CD4-positive, alpha-beta T cell treated with Interleukin-21 for 1 hour (primary cell): ENCODE measurements at regions not wholly inside any gene's neighbourhood (a gene's known extent, or its start where the extent isn't known, plus 50 kb on each side); places are given as distances from the start of the nearest gene placed in this dataset.
A peak's percentile ranks its signal among the peaks of the same experiment; 100 is the strongest.
"Not testable (repeated sequence)": the region's sequence is repeated elsewhere in the genome, so short reads cannot be mapped to it uniquely, and the experiment has no call there.

Experiments used
- DNase-seq: peaks from one replicate; pipeline ENCODE4 v3.0.0-alpha.2; 2020

DNA sequence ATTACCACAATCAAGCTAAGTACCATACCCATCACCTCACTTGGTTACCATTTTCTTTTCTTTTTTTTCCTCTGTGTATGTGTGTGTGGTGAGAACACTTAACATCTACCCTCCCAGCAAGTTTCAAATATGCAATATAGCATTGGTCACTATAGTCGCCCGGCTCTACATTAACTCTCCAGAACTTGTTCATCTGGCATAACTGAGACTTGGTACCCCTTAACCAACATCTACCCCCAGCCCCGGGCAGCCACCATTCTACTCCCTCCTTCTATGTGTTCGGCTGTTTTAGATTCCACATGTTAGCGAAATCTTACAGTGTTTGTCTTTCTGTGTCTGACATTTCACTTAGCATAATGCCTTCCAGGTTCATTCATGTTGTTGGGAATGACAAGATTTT, 89.0 kb upstream of the TOP1 start:
- no peak for DNase-seq

DNA sequence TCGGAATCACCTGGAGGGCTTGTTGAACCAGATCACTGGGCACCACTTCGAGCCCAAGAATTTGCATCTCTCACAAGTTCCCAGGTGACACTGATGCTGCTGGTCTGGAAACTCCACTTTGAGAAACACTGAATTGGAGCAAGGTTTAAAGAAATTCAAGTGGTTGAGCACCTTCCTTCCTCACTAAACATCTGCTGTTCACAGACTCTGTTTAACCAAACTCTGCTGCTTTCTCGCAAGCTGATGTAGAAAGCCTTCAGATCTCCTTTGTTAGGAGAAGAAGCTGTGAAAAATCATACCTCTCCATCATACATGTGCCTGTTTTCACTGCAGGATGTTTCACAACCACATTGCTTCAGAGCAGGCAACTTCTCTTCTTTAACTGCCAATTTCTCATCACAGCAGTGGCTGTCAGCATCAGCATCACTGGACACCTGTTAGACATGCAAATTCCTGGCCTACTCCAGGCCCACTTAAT, 87.5 kb upstream of the TOP1 start:
- no peak for DNase-seq

DNA sequence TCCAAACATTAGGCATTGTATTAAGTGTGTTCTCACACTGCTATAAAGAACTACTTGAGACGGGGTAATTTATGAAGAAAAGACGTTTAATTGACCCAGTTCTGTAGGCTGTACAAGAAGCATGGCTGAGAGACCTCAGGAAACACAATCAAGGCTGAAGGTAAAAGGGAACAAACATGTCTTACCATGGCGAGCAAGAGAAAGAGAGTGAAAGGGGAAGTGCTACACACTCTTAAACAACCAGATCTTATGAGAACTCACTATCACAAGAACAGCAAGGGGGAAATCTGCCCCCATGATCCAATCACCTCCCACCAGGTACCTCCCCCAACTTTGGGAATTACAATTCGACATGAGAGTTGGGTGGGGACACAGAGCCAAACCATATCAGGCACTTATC, 86.6 kb upstream of the TOP1 start:
- DNase-seq: no peak

DNA sequence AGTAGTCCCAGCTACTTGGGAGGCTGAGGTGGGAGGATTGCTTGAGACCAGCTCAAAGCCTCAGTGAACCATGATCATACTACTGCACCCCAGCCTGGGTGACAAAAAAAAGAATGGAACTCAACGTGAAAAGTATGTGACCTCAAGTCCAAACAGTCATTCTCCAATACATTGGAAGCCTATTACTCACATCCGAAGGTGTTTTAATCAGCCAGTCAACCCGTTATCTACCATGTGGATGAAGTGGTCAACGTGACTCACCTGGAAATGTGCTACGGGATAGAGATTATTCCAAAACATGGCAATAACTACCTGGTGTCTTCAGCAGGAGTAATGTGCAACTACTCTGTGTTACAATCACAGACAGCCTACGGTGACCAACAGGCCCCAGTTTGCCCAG, 85.8 kb upstream of the TOP1 start:
- no peak for DNase-seq

DNA sequence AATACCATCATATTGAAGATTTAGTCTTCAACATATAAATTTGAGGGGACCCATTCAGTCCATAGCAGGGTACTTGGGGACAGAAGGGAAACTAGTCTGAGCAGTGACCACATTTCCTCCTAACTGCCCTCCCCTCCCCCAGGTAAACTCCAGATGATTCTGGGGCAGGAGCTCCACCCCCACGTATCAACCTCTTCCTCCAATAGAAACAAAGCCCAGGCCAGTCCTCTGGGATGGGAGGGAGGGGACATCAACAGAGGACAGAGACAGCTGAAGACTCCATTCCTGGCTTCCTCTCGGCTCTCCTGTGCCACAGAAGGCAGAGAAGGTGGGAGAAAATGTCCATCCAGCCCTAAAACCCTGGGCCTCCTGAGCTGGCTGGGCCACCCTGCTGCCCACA, 85.0 kb upstream of the TOP1 start:
- DNase-seq: no peak

DNA sequence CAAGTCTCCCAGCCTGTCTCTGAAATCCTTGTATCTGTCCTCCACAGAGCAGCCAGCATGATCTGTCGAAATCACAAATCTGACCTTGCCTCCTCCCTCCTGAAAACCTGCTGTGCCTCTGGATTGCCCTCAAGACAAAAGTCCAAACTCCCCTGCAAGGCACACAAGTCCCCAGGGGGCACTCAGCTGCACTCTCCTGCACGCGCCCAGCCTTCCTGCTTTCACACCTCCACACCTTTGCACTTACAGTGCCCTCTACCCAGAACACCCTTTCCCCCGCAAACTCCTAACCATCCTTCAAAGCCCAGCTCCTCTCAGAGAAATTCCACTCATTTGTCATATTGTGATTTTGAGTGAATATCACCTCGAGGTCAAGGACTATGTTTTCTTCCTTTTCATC, 83.4 kb upstream of the TOP1 start:
- DNase-seq: no peak

DNA sequence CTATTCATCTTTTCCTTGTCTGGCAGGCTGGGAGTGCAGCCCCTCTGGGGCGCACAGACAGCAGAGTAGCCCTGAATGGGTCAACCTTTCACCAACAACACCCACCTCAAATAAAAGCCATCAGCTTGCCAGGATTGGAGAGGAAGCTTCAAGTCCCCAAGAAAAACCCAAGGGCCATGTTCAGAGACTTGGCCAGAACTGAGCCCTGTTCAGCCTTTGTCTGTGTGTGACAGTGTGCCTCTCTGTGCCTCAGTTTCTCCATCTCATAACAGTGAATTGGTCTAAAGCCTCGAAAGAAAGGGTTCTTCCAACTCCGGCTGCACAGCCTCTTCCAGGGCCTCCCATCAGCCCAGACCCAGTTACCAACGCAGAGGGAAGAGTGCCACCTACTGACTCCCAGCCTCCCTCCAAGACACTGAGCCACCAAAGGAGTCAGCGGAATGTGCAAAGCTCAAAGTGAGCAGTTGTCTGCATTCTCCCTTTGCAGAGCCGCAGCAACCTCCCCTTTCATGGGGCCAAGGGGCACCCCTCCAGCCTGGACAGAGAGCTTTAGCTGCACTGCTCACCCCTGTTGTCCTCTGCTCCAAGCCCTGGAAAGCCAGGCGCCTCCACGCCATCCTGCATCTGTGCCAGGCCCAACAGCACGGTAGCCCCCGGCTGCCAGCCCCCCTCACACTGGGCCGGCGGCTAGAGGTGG, 82.7 kb upstream of the TOP1 start:
- peak; percentile 22 for DNase-seq

DNA sequence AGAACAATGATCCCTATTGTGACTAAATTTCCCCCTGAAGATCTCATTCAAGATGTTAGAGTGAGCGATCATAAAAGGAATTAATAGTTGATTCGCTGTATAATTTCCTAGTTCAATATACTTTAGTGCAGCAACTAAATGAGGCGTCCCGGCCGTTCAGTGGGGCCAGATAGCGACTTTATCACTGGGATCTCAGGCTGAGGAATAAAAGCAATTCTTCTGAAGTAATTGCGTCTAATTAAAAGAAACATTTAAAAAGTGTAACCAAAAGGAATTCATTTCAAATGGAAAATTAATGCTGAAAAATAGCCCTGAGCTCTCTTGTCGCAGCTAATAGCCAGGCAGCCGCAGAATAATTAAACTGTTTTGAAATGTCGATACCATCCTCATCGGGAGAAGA, 82.2 kb upstream of the TOP1 start:
- DNase-seq: no peak

DNA sequence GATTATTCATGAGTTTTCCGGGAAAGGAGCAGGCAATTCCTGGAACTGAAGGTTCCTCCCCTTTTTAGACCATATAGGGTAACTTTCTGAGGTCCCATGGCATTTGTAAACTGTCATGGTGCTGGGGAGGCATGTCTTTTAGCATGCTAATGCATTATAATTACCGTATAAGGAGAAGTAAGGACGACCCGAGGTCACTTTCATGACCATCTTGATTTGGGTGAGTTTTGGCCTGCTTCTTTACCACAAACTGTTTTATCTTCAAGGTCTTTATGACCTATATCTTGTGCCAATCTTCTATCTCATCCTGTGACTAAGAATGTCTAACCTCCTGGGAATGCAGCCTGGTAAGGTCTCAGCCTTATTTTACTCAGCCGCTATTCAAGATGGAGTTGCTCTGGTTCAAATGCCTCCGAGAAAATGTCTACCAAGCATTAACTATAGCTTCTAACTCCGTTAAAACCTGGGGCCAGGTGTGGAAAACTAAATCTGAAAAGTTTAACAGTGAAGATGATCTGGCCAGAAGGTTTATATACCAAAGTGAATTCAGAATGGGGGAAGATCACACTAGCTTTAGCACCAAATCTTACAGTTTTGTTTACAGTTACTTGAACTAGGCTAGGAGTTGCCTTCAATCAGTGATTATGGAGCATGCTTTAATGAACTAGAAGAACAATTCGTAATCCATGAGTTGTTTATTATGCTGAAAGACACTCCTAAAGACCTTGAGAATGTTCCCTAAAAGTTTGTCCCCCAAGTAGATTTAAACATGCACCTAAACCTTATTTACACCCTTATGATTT, 80.0 kb upstream of the TOP1 start:
- DNase-seq: no peak

DNA sequence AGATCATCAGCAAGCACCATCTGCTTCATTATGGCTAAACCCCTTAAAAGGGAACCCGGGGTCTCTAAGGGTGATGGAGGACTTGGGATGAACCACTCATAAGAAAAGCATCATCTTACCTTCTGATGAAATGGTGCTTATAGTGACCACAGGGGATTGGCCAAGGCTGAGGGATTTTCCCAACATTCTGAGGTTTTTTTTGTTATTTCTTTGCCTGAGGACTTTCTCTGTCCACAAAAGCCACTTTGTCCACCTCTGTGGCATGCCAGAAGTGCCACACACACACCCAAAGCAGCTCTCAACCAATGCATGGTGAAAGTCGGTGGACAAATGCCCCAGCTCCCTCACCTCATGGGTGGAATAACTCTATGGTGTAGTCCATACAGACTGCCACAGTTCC, 79.3 kb upstream of the TOP1 start:
- no peak for DNase-seq

DNA sequence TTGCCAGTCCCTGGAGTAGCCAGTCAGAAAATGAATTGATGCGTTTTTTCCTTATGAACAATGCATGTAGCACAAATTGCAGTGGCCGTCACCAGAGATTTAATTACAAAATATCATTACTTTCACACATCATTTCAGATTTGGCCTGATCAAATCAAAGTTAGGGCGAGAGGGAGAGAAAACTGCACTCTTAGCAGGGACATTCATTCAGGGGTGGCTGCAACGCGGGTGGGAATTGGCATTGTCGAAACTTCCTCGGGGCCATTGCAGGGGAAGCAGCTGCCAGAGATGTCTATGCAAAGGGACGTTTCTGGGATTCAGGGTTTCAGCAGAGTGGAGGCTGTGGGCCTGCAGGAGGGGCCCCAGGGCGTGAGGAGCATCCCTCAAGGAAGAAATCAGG, 76.5 kb upstream of the TOP1 start:
- no peak for DNase-seq

DNA sequence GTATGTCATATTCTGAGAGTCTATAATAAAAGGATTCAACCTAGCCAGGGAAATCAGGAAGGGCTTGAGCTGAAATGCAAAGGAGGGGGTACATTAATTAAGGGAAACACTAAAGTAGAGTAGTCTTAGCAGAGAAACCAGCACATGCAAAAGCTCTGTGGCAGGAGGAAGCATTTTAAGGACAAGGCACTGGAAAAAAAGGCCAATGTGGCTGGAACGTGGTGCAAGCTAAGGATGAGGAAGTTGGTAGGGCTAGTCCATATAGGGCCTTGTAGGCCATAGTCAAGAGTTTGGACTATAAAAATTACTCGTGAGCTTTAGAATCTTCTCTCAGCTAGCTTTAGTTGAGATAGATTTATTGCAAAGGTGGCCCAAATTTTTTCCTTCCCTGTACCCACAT, 75.2 kb upstream of the TOP1 start:
- no peak for DNase-seq

DNA sequence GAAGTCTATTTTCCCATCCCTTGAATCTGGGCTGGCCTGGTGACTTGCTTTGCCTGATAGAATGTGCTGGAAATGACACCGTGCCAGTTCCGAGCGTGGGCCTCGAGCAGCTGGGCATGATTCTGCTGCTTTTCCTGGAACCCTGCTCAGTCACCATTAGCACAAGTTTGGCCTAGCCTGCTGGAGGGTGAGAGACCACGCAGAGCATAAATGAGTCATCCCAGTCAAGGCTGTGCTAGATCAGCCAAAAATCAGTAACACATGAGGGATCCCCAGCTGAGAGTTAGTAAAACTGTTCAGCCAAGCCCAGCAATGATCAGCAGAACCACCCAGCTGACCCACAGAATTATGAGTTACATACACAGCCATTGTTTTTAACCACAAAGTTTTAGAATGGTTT, 74.8 kb upstream of the TOP1 start:
- DNase-seq: no peak

DNA sequence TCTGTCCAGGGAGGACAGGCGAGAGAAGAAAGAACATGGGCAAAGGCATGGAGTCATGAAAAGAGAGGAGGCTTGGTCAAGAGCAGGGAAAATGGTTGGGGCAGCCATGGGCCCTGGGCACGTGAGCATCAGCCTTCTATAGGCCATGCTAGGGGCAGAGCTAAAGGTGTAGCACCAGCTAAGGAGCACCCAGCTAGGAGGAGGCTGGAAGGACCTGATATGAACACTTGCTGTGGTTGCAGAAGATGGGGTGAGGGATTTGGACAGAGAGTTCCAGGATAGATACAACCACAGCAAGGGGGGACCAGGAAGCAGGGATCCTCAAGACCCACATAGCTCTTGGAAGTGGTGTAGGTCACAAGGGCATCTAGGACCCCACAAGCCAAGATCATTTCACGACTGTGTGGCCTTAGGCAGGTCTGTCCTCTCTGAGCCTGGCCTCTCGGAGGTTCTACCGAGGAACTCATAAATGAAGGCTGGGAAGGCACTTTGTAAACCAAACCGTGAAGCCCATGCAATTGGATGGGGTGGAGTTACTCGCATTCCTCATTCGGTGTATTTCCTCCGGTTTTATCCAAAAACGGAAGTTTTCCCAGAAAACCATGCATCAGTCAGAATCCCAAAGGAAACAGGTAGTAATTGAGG, 74.0 kb upstream of the TOP1 start:
- no peak for DNase-seq

DNA sequence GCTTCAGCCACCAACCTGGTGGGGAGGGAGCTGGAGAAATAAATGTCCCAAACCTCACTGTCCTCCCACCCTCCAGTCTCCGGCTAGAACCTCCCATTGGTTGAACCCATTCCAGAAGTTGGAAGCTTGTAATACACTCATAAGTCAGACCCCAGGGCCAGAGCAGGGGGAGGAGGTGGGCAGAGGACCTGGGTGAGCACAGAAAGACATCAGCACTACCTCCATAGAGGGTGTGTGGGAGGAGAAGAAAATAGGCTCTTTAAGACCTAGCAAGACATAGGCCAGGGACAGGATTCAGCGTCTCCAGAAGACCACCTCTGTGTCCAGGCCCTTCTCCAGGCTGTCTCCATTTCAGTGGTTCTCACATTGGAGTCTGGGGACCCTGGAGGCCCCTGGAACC, 73.3 kb upstream of the TOP1 start:
- no peak for DNase-seq

DNA sequence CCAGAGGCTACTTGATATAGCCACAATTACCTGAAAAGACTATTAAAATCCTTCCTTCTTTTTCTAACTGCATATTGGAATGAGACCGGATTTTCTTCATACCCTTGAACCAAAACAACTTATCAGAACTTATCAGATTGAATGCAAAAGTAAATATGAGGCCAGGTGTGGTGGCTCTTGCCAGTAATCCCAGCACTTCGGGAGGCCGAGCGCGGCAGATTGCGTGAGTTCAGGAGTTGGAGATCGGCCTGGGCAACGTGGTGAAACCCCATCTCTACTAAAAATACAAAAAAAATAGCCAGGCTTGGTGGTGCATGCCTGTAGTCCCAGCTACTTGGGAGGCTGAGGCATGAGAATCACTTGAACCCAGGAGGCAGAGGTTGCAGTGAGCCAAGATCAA, 72.8 kb upstream of the TOP1 start:
- not testable (repeated sequence) for DNase-seq

DNA sequence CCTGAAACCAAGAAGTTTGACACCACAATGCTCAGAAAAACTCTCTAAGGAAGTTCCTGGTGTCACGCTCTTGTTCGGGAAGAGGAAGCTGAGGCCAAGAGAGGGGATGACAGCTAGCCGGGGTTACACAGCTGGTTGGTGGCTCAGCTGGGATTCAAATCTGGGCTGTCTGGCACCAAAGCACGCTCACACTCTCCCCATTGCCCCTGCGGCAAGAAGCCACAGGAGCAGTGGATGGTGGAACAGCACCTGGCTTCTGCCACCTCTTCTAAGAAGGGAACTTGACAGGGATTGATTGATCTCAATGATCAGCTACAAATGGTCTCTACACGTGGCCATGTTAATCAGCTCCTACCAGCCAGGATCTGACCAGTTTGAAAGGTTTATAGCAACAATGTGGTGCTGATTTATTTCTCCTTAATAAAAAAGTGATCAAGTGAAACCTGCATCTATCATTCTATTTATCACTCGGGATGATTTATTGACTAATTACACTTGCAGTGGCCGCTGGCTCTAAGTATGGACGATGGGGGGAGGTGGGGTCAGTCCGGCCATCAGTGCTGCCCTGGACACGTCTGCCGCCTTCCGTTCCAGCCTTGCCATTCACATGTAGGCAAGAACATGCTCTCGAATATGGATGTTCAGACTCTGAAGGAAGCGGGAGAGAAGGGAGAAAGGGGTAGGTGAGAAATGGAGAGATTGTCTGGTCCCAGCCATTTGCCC, 71.9 kb upstream of the TOP1 start:
- no peak for DNase-seq

DNA sequence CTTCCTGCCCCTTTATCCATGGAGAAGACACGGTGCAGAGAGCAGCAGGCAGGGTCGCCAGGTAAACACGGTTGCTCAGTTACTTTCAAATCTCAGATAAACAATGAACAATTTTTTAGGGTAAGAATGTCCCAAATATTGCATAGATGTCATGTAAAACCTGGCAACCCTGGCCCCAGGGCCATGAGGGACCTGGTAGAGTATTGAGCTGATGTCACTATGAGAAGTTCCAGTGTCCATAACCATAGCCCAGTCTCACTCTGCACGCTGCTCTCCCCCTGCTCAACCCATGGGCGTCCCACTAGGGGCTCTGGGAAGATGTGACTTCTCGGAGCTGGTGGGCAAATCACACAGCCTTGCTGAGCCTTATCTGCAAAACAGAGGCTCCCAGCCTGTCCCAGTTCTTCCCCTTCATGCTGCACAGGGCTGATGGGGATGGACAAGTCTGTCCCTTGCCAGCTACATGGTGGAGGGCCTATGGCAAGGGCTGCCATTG, 71.3 kb upstream of the TOP1 start:
- no peak for DNase-seq

DNA sequence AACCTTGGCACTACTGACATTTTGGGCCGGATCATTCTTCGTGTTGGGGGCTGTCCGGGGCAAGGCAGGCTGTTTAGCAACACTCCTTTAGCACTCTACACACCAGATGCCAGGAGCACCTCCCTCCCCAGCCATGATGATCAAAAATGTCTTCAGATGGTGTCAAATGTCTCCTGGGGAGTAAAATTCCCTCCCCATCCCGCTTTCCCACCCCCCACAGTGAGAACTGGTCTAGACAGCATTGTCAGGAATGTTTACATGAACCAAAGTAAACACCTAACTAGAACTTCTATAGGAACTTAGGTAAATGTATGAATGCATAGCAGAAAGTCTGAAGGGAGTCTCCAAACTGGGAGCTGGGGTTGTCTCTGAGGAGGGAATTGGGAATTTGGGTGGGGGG, 70.0 kb upstream of the TOP1 start:
- no peak for DNase-seq

DNA sequence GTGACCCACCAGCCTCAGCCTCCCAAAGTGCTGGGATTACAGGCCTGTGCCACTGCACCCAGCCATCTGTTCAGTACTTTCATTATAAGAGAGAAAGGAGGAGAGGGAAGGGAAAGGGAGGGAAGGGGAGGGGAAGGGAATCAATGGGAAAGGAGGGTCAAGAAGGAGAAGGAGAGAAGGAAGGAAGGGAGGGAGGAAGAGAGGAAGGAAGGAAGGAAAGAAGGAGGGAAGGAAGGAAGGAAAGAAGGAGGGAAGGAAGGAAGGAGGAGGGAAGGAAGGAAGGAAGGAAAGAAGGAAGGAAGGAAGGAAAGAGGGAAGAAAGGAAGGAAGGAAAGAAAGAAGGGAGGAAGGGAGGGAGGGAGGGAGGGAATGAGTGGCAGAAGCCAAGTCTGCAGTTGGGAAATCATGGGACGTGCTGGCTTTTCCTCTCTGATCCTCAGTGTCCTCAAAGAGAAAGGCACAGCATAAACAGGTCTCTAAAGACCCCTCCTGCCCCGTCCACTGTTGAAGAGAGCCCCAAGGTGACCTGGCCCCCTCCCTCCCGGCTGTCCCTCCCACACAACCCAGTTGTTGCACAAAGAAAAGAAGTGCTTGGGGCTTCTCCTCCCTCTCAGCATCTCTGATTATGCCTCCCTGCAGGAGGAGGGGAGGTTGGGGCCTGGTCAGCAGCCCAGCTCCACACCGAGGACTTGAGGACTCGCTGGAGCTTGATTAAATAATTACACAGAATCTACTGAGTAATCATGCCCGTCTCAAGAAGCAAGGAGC, 69.1 kb upstream of the TOP1 start:
- no peak for DNase-seq

DNA sequence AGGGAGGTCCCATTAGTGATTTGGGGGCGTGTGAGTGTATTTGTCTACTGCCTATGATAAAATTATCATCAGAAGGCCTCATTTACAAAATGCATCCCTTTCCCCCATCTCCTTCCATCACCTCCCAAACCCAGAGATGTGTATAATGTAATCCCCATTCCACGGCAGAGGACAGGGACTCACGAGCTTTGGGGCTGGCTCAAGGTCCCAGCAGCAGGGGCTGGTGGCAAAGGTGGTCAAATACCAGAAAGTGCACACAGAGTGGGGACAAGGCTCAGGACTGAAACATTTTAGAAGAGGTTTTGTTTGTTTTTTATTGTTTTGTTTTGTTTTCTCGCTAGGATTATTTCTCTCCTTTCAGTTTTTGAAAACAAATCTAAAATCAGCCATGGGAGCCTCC, 68.5 kb upstream of the TOP1 start:
- no peak for DNase-seq

DNA sequence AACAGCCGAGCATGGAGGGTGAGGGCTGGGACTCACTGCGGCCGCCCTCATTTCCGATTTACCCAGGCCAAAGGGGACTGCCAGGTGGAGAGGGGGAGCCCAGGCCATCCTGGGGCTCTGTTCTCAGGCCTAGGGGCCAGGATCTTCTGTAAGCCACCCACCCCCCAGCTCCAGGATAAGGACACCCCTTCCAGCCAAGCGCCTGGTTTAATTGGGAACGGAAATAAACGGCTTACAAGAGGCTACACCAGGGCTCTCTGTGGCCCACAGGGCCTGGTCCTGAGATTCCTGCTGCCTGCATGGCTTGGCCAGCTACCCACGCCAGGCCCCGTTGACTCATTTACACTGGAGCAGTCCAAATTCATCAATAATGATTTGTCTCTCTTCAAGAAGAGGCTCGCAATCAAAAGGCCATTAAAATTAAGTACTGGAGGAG, 68.1 kb upstream of the TOP1 start:
- no peak for DNase-seq
